IMR-90 (cell line): ENCODE measurements at regions not wholly inside any gene's neighbourhood (a gene's known extent, or its start where the extent isn't known, plus 50 kb on each side); places are given as distances from the start of the nearest gene placed in this dataset.
"Not testable (repeated sequence)": the region's sequence is repeated elsewhere in the genome, so short reads cannot be mapped to it uniquely, and the experiment has no call there.

Source experiments
- ATAC-seq: fragments of 200-7000 bp; cut with Tn5 transposase; 2 replicates; pipeline ENCODE4 v1.9.1; 2020; ENCODE audit warnings: low read depth, mild to moderate bottlenecking, moderate library complexity
- BruUV-seq: library from RNA; stranded (reverse); fragments of 400-500 nt; replicated peaks from 2 replicates; lab custom pipeline; 2021; lab: Mats Ljungman, UMichigan
- CTCF ChIA-PET: fragments of 300-600 bp; formaldehyde crosslinking; extraction: SDS; loops from one replicate; lab custom pipeline; 2021; ENCODE audit warnings: antibody characterized with exemption; lab: Yijun Ruan, JAX
- POLR2A ChIA-PET: fragments of 300-600 bp; sonication (Branson Sonifier 250); formaldehyde crosslinking; loops from one replicate; lab custom pipeline; 2022; ENCODE audit warnings: antibody characterized with exemption; ENCODE audit not compliant: unreplicated experiment; lab: Charles Lee
- DNase-seq: peaks from one replicate; pipeline ENCODE4 v3.0.0; 2013
- H2AFZ ChIP-seq: replicated peaks from 2 replicates; pipeline ENCODE3; 2013; ENCODE audit warnings: low read length, mild to moderate bottlenecking; ENCODE audit not compliant: poor library complexity
- H2AK5ac ChIP-seq: 2 replicates; pipeline ENCODE4 v1.6.1; 2013; ENCODE audit warnings: low read depth, low read length, inconsistent platforms
- H2AK9ac ChIP-seq: replicated peaks from 2 replicates; pipeline ENCODE3; 2013; ENCODE audit warnings: mild to moderate bottlenecking, low read depth, low read length, moderate library complexity; ENCODE audit not compliant: poor library complexity
- H2BK120ac ChIP-seq: 2 replicates; pipeline ENCODE4 v1.6.1; 2013; ENCODE audit warnings: low read depth, low read length, inconsistent platforms
- H2BK15ac ChIP-seq: 3 replicates; pipeline ENCODE4 v1.6.1; 2013; ENCODE audit warnings: low read depth, low read length, inconsistent platforms
- H2BK20ac ChIP-seq: 2 replicates; pipeline ENCODE4 v1.6.1; 2013; ENCODE audit warnings: low read depth, mild to moderate bottlenecking, inconsistent platforms, low read length, moderate library complexity
- H2BK5ac ChIP-seq: 2 replicates; pipeline ENCODE4 v1.6.1; 2013; ENCODE audit warnings: mild to moderate bottlenecking, low read depth, low read length, inconsistent platforms; ENCODE audit not compliant: poor library complexity, severe bottlenecking
- H3K14ac ChIP-seq: replicated peaks from 2 replicates; pipeline ENCODE4 v1.6.1; 2013; ENCODE audit warnings: low read depth, low read length, inconsistent platforms
- H3K18ac ChIP-seq: 2 replicates; pipeline ENCODE4 v1.6.1; 2013; ENCODE audit warnings: low read depth, low read length, control low read depth
- H3K23ac ChIP-seq: 2 replicates; pipeline ENCODE4 v1.6.1; 2013; ENCODE audit warnings: low read depth, low read length, inconsistent platforms
- H3K27ac ChIP-seq: 2 replicates; pipeline ENCODE4 v1.5.1; 2013; ENCODE audit warnings: mild to moderate bottlenecking, control low read depth, low read length; ENCODE audit not compliant: insufficient read depth
- H3K27me3 ChIP-seq: 2 replicates; pipeline ENCODE4 v1.6.1; 2013; ENCODE audit warnings: low read length; ENCODE audit not compliant: control insufficient read depth, insufficient read depth
- H3K36me3 ChIP-seq: 2 replicates; pipeline ENCODE4 v1.6.1; 2013; ENCODE audit warnings: low read length, mixed read lengths; ENCODE audit not compliant: control insufficient read depth, insufficient read depth
- H3K4ac ChIP-seq: 2 replicates; pipeline ENCODE4 v1.6.1; 2013; ENCODE audit warnings: low read depth, low read length, inconsistent platforms
- H3K4me1 ChIP-seq: 2 replicates; pipeline ENCODE4 v1.6.1; 2013; ENCODE audit warnings: low read length, mixed read lengths; ENCODE audit not compliant: control insufficient read depth, insufficient read depth
- H3K4me2 ChIP-seq: 2 replicates; pipeline ENCODE4 v1.6.1; 2013; ENCODE audit warnings: low read depth, mild to moderate bottlenecking, control low read depth, low read length, moderate library complexity
- H3K4me3 ChIP-seq: 2 replicates; pipeline ENCODE4 v1.5.1; 2013; ENCODE audit warnings: low read depth, mild to moderate bottlenecking, control low read depth, low read length, moderate library complexity; ENCODE audit not compliant: insufficient read depth
- H3K56ac ChIP-seq: 2 replicates; pipeline ENCODE4 v1.6.1; 2013; ENCODE audit warnings: low read length, inconsistent platforms; ENCODE audit not compliant: insufficient read depth; ENCODE audit errors: extremely low read depth
- H3K79me1 ChIP-seq, 2 experiments: 2 replicates each; pipeline ENCODE4 v1.6.1; 2013; ENCODE audit warnings: low read length in 2 of 2, inconsistent platforms in 1 of 2, low read depth in 1 of 2
- H3K9ac ChIP-seq: 2 replicates; pipeline ENCODE4 v1.6.1; 2013; ENCODE audit warnings: low read depth, low read length, control low read depth
- H3K9me1 ChIP-seq: 2 replicates; pipeline ENCODE4 v1.6.1; 2013; ENCODE audit warnings: low read length, inconsistent platforms; ENCODE audit not compliant: insufficient read depth
- H3K9me3 ChIP-seq: 2 replicates; pipeline ENCODE4 v1.6.1; 2013; ENCODE audit warnings: low read length; ENCODE audit not compliant: control insufficient read depth, insufficient read depth
- H4K20me1 ChIP-seq: 2 replicates; pipeline ENCODE4 v1.6.1; 2013; ENCODE audit warnings: low read length, inconsistent platforms; ENCODE audit not compliant: insufficient read depth
- H4K5ac ChIP-seq: 2 replicates; pipeline ENCODE4 v1.6.1; 2013; ENCODE audit warnings: mild to moderate bottlenecking, low read depth, low read length, control low read depth
- H4K8ac ChIP-seq, 2 experiments: 2 replicates each; pipeline ENCODE4 v1.6.1; 2013; ENCODE audit warnings: low read depth in 2 of 2, low read length in 2 of 2, control low read depth in 1 of 2, inconsistent platforms in 1 of 2
- H4K91ac ChIP-seq: 2 replicates; pipeline ENCODE4 v1.6.1; 2013; ENCODE audit warnings: low read depth, low read length, inconsistent platforms; ENCODE audit not compliant: insufficient read depth
- WGBS, 2 experiments: methylation state at CpG; one replicate each; pipeline versions ENCODE4 v1.1.5 to v1.1.7; 2013; ENCODE audit warnings: missing lambda C conversion rate in 2 of 2; ENCODE audit not compliant: insufficient read length in 1 of 2; ENCODE audit errors: extremely low coverage in 2 of 2; 5-methylcytosine and 5-hydroxymethylcytosine counted together
- dilution Hi-C: fragments of 300-500 bp; cut with HindIII; formaldehyde crosslinking; loops from one replicate; pipeline ENCODE4 v1.14.3; 2018; ENCODE audit warnings: low sequenced_read_pairs; ENCODE audit not compliant: unreplicated experiment
- in situ Hi-C: fragments of 300-500 bp; cut with MboI; formaldehyde crosslinking; loops from 3 replicates; pipeline ENCODE4 v1.14.3; 2019; ENCODE audit warnings: low sequenced_read_pairs, inconsistent platforms, mixed read lengths
- intact Hi-C: fragments of 100-400 bp; cut with micrococcal nuclease; formaldehyde crosslinking; loops from 2 replicates; pipeline ENCODE4 v1.10.0; 2022

GRCh38 chr5:158193395-158193794 is 334.4 kb upstream of the CLINT1 start:
- H2AFZ ChIP-seq, H2BK15ac ChIP-seq, H3K79me1 ChIP-seq, POLR2A ChIA-PET, ATAC-seq, H3K18ac ChIP-seq, dilution Hi-C loops, H3K4ac ChIP-seq, H3K9me3 ChIP-seq, H3K9me1 ChIP-seq, H2BK5ac ChIP-seq, H2BK20ac ChIP-seq, H3K14ac ChIP-seq, H3K23ac ChIP-seq, H4K20me1 ChIP-seq, H2AK9ac ChIP-seq, H3K27ac ChIP-seq, H2AK5ac ChIP-seq, intact Hi-C loops, BruUV-seq, H3K27me3 ChIP-seq, H4K91ac ChIP-seq, H3K4me3 ChIP-seq, H3K9ac ChIP-seq, H3K36me3 ChIP-seq, H4K5ac ChIP-seq, H3K56ac ChIP-seq, DNase-seq, H3K4me2 ChIP-seq, H4K8ac ChIP-seq, H3K4me1 ChIP-seq, H2BK120ac ChIP-seq, in situ Hi-C loops: not testable (repeated sequence)
- CTCF ChIA-PET: interaction anchor here (0.6 kb wide), 1 partner anchor 84 kb away, joined by 4 read pairs; no protein-coding TSS in a partner anchor
- WGBS, 2 experiments: no CpG with 5 or more reads among the region's 2 CpGs
